Activated naive CD8-positive, alpha-beta T cell treated with anti-CD3 and anti-CD28 coated beads for 36 hours (primary cell): ENCODE measurements at regions not wholly inside any gene's neighbourhood (a gene's known extent, or its start where the extent isn't known, plus 50 kb on each side); places are given as distances from the start of the nearest gene placed in this dataset.
"Not testable (repeated sequence)": the region's sequence is repeated elsewhere in the genome, so short reads cannot be mapped to it uniquely, and the experiment has no call there.

Experiments
- DNase-seq: peaks from one replicate; pipeline ENCODE4 v3.0.0; 2021
- H3K27ac Mint-ChIP-seq: one replicate; pipeline ENCODE4 v1.8.0; 2022; ENCODE audit warnings: mild to moderate bottlenecking, moderate library complexity, mixed read lengths
- H3K27me3 Mint-ChIP-seq: one replicate; pipeline ENCODE4 v1.8.0; 2022; ENCODE audit warnings: mild to moderate bottlenecking, mixed read lengths
- H3K36me3 Mint-ChIP-seq: one replicate; pipeline ENCODE4 v1.8.0; 2021; ENCODE audit warnings: mild to moderate bottlenecking, mixed read lengths
- H3K4me1 Mint-ChIP-seq: one replicate; pipeline ENCODE4 v1.8.0; 2021; ENCODE audit warnings: mixed read lengths
- H3K4me3 Mint-ChIP-seq: one replicate; pipeline ENCODE4 v1.8.0; 2022; ENCODE audit warnings: mild to moderate bottlenecking, moderate library complexity, mixed read lengths
- H3K9me3 Mint-ChIP-seq: one replicate; pipeline ENCODE4 v1.8.0; 2022; ENCODE audit warnings: mixed read lengths

- H3K27me3 Mint-ChIP-seq, H3K4me1 Mint-ChIP-seq, H3K4me3 Mint-ChIP-seq, H3K27ac Mint-ChIP-seq, H3K9me3 Mint-ChIP-seq, DNase-seq: not testable (repeated sequence)
- H3K36me3 Mint-ChIP-seq: peaks cover 14% of the 10 kb centered on the region
Observed at GRCh38 chr16:70014915-70015314, 63.8 kb downstream of the CLEC18A start.

- not testable (repeated sequence) for H3K4me3 Mint-ChIP-seq, H3K27me3 Mint-ChIP-seq, DNase-seq, H3K27ac Mint-ChIP-seq, H3K9me3 Mint-ChIP-seq, H3K4me1 Mint-ChIP-seq
- peaks cover 18% of the 10 kb centered on the region for H3K36me3 Mint-ChIP-seq
Observed at GRCh38 chr16:70016751-70017150, 65.6 kb downstream of the CLEC18A start.

- Mint-ChIP-seq H3K36me3 (peaks cover 17% of the 10 kb centered on the region), H3K4me3 (no peak overlapping the region), H3K27ac (no peak overlapping the region), H3K4me1 (peaks cover 3% of the 10 kb centered on the region), H3K27me3 (no peaks in the 10 kb centered on the region), H3K9me3 (no peaks in the 10 kb centered on the region)
- DNase-seq: peak; percentile 44
Observed at GRCh38 chr16:70018254-70018653, 67.1 kb downstream of the CLEC18A start.

DNA sequence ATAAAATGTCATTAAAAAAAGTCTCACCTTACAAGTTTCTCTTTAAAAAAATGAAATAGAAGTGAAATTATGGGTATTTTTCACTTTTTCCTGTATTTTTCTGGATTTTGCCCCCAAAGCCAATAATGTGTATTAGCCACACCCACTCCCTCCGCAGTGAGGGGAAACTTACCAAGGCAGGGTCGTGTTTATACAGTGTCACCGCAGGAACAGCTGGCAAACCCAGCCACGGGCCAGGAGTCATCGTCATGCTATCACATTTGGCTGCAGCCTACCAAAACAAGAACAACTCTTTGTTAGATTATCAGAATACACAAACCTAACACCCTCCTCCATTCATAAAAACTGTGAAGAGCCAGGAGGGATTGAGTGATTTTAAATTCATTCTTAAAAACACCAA is 72.1 kb downstream of the CLEC18A start:
- not testable (repeated sequence) for H3K27me3 Mint-ChIP-seq, H3K9me3 Mint-ChIP-seq, H3K4me3 Mint-ChIP-seq, H3K27ac Mint-ChIP-seq, DNase-seq
- peaks cover 12% of the 10 kb centered on the region for H3K4me1 Mint-ChIP-seq
- H3K36me3 Mint-ChIP-seq: peaks cover 15% of the 10 kb centered on the region

DNA sequence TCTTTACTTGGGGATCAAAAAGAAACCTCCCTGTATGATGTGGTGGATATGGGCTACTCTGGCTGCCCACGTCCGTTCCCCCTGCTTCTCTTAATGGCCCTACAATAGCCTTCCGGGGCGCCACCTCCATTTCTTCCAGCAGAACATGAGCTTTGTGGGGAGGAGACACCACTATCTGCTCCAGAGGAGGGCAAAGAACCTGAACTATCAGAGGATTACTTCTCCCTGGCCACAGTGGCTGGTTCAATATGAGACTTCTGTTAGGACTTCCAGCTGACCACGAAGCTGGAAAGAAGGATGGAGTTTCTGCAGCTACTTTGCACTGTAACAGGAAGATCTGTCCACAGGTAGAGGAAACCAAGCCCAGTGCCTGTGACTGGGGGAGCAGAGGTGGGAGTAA is 72.8 kb downstream of the CLEC18A start:
- H3K27ac Mint-ChIP-seq, H3K27me3 Mint-ChIP-seq, DNase-seq, H3K9me3 Mint-ChIP-seq, H3K4me1 Mint-ChIP-seq, H3K4me3 Mint-ChIP-seq: not testable (repeated sequence)
- peaks cover 17% of the 10 kb centered on the region for H3K36me3 Mint-ChIP-seq

DNA sequence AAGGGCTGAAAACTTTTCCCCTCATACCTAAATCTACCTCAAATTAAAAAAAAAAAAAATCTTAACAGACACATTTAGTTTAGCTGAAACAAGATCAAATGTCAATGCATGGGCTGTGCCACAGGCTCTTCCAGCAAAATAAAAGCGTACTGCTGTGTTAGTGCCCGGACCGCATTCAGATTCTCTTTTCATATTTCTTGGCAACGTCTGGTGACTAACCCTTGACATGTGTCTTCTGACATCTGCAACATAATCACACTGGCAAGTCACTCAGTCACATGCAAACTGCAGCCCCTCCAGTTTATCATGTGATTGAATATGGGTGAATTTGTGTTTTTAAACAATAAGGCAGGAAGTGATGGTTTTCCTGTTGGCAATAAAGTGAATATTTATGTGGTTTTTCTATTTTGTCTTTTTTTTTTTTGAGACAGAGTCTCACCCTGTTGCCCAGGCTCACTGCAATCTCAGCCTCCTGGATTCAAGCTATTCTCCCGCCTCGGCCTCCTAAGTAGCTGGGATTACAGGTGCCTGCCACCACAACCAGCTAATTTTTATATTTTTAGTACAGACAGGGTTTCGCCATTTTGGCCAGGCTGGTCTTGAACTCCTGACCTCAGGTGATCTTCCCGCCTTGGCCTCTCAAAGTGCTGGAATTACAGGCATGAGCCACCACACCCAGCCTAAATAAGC is 75.2 kb downstream of the CLEC18A start:
- not testable (repeated sequence) for H3K4me1 Mint-ChIP-seq, H3K27me3 Mint-ChIP-seq, H3K4me3 Mint-ChIP-seq, DNase-seq, H3K9me3 Mint-ChIP-seq
- peak overlapping the region; percentile 62 for H3K27ac Mint-ChIP-seq
- H3K36me3 Mint-ChIP-seq: peaks cover 16% of the 10 kb centered on the region

- H3K4me1 Mint-ChIP-seq, H3K4me3 Mint-ChIP-seq, H3K36me3 Mint-ChIP-seq, H3K27ac Mint-ChIP-seq, H3K27me3 Mint-ChIP-seq, H3K9me3 Mint-ChIP-seq, DNase-seq: not testable (repeated sequence)
Observed at GRCh38 chr16:70032906-70033305, 81.2 kb upstream of the PDPR start.

DNA sequence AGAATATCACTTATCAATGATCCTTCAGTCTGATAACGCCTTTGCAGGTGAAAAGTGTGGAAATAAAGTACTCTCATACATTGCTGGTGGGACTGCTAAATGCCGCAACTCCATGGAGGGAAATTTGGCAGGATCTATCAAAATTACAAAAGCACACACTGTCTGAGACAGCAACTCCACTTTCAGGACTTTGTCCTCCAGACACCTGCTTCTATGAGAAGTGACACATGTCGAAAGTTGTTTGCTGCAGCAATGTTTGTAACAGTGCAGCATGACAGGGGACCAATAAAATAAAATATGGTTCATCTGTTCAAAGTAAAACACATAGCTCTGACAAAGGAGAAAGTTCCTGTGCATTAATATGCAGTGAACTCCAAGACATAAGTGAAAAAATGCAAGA is 76.2 kb upstream of the PDPR start:
- H3K4me3 Mint-ChIP-seq: not testable (repeated sequence)

DNA sequence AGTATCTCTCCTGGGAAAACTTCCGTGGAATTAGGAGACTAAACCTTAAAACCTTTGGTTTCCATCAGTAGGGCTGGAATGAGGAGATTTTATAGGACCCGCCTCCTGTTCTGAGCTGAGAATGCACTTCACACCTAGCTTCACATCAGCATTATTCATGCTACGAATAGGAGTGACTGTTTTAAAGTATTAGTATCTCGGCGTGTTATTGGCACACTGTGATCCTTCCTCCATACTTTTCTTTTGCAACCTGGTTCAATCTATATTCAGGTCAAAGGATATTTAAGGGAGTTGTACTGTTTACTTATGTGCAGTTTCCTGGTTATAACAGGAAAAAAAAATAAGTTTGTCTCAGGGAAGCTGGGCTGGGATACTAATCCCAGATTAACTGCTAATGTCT is 73.6 kb upstream of the PDPR start:
- not testable (repeated sequence) for H3K27ac Mint-ChIP-seq, H3K27me3 Mint-ChIP-seq, H3K36me3 Mint-ChIP-seq, H3K9me3 Mint-ChIP-seq, DNase-seq, H3K4me1 Mint-ChIP-seq, H3K4me3 Mint-ChIP-seq

More for the DNA sequence above, 76.2 kb upstream of the PDPR start:
- H3K27ac Mint-ChIP-seq, DNase-seq, H3K27me3 Mint-ChIP-seq, H3K4me1 Mint-ChIP-seq, H3K9me3 Mint-ChIP-seq, H3K36me3 Mint-ChIP-seq: not testable (repeated sequence)

- H3K4me3 Mint-ChIP-seq, H3K4me1 Mint-ChIP-seq, H3K27ac Mint-ChIP-seq, H3K27me3 Mint-ChIP-seq, DNase-seq, H3K36me3 Mint-ChIP-seq, H3K9me3 Mint-ChIP-seq: not testable (repeated sequence)
Observed at GRCh38 chr16:70043538-70044067, 70.5 kb upstream of the PDPR start.

DNA sequence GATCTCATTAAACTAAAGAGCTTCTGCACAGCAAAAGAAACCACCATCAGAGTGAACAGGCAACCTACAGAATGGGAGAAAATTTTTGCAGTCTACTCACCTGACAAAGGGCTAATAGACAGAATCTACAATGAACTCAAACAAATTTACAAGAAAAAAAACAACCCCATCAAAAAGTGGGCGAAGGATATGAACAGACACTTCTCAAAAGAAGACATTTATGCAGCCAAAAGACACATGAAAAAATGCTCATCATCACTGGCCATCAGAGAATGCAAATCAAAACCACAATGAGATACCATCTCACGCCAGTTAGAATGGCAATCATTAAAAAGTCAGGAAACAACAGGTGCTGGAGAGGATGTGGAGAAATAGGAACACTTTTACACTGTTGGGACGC is 67.6 kb upstream of the PDPR start:
- not testable (repeated sequence) for H3K27ac Mint-ChIP-seq, H3K27me3 Mint-ChIP-seq, H3K4me3 Mint-ChIP-seq, H3K4me1 Mint-ChIP-seq, DNase-seq, H3K9me3 Mint-ChIP-seq, H3K36me3 Mint-ChIP-seq

DNA sequence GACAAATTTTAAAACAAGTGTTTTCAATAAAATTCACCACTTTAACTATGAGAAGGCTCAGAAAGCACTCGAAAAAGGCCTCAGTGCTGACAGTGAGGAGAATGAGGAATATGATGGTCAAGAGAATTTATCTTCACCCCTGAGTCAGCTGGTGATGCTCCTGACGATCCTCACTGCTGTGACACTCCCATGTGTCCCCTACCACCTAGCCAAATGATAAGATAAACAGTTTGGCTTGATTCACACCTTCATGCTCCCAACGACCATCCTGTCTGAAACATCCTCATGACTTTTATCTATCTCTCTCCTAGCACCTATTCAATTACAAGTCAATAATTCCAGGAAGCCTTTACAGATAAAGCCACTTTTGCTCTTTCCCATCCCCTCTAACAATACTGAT is 66.0 kb upstream of the PDPR start:
- H3K9me3 Mint-ChIP-seq, H3K4me1 Mint-ChIP-seq, H3K27ac Mint-ChIP-seq, H3K36me3 Mint-ChIP-seq, H3K4me3 Mint-ChIP-seq, DNase-seq, H3K27me3 Mint-ChIP-seq: not testable (repeated sequence)

DNA sequence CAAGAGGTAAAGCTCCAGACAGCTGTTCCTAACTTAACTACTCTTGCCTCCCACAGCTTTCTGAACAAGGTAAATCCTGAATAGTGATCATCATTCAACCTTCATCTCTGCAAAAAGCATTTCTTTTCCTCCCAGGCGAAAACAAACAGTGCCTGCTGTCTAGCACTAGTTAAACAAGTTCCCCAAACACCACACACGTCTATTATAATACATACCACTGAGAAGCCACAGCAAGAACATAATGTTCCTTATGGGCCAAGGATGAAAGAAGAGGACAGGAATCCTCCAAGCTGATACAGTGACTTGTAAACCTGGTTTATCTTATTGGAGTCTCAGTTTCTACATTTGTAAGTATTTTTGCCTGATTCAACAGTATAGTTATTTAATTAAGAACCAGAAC is 56.1 kb upstream of the PDPR start:
- not testable (repeated sequence) for H3K4me3 Mint-ChIP-seq, H3K27me3 Mint-ChIP-seq, DNase-seq, H3K27ac Mint-ChIP-seq, H3K4me1 Mint-ChIP-seq, H3K9me3 Mint-ChIP-seq, H3K36me3 Mint-ChIP-seq

DNA sequence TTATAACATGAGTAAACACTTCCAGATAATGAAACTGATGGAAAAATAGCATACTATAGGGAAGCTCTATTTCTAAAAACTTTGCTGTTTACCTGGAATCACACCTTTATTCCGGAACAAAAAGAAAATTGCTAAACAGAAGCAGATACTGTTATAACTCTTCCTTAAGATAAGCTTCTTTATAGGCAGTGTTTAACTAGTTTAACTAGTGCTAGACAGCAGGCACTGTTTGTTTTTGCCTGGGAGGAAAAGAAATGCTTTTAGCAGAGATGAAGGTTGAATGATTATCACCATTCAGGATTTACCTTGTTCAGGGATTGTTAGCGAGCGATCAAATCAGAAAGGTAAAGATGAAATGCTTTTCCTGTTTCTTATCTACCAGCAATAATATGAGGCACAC is 54.7 kb upstream of the PDPR start:
- not testable (repeated sequence) for H3K36me3 Mint-ChIP-seq, DNase-seq, H3K27me3 Mint-ChIP-seq, H3K4me3 Mint-ChIP-seq, H3K9me3 Mint-ChIP-seq, H3K27ac Mint-ChIP-seq
- H3K4me1 Mint-ChIP-seq: peaks cover 13% of the 10 kb centered on the region

GRCh38 chr16:70060521-70061027 is 53.6 kb upstream of the PDPR start:
- H3K9me3 Mint-ChIP-seq, DNase-seq, H3K27ac Mint-ChIP-seq, H3K4me3 Mint-ChIP-seq, H3K27me3 Mint-ChIP-seq, H3K36me3 Mint-ChIP-seq: not testable (repeated sequence)
- H3K4me1 Mint-ChIP-seq: peaks cover 13% of the 10 kb centered on the region

GRCh38 chr16:70061671-70062218 is 52.4 kb upstream of the PDPR start:
- not testable (repeated sequence) for H3K36me3 Mint-ChIP-seq, DNase-seq, H3K27me3 Mint-ChIP-seq, H3K9me3 Mint-ChIP-seq, H3K4me3 Mint-ChIP-seq, H3K27ac Mint-ChIP-seq
- peaks cover 14% of the 10 kb centered on the region for H3K4me1 Mint-ChIP-seq
